ENCODE measurements at regions not wholly inside any gene's neighbourhood (a gene's known extent, or its start where the extent isn't known, plus 50 kb on each side); places are given as distances from the start of the nearest gene placed in this dataset.
"Not testable (repeated sequence)": the region's sequence is repeated elsewhere in the genome, so short reads cannot be mapped to it uniquely, and the experiment has no call there.

DNA sequence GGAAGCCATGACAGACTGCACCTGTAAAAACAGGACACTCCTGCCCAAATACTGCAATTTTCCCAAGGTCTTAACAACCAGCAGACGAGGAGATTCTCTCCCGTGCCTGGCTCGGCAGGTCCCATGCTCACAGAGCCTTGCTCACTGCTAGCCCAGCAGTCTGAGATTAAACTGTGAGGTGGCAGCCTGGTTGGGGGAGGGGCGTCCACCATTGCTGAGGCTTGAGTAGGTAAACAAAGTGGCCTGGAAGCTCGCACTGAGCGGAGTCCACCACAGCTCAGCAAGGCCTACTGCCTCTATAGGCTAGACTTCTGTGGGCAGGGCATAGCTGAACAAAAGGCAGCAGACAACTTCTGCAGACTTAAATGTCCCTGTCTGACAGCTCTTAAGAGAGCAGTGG is 80.3 kb downstream of the ANXA5 start:
- H2AFZ ChIP-seq (ENCODE audit: low read depth, low read length, severe bottlenecking); H3K27me3 ChIP-seq (ENCODE audit: low read length); H3K79me2 ChIP-seq (ENCODE audit: insufficient read depth, low read length); H3K9me2 ChIP-seq (replicated peaks; ENCODE audit: insufficient read depth, low read length); H3K36me3 ChIP-seq (ENCODE audit: low read length); H3K27ac ChIP-seq (ENCODE audit: low read depth, low read length); H4K20me1 ChIP-seq (ENCODE audit: low read depth, low read length); H3K9ac ChIP-seq (ENCODE audit: low read length); H3K4me3 ChIP-seq (ENCODE audit: insufficient read depth, low read length, poor library complexity, severe bottlenecking); H3F3A ChIP-seq (ENCODE audit: insufficient read depth); H3K4me2 ChIP-seq (ENCODE audit: low read depth, low read length, poor library complexity, severe bottlenecking); H3K9me3 ChIP-seq (ENCODE audit: insufficient read depth, low read length): not testable (repeated sequence)

DNA sequence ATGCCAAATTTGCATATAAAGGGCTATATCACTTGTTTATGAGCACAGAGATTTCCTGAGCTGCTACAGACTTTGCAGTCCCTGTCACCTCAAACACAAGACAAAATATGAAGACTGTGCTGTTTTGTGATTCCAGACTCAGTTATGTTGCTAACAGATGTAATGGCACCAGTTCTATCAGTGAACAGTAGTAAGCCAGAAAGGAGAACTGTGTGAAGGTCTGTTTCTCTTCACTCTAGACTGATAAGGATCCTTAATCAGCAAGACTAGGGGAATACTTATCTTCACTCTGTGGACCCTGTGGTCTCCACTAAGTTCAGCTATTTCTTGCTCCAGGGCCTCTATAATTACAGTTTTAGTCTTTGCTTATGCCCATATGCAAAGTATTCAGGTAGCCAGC is 82.7 kb downstream of the ANXA5 start:
- Histone ChIP-seq H3K79me2 (ENCODE audit: insufficient read depth, low read length) (no peaks in the 10 kb centered on the region), H3K9me3 (ENCODE audit: insufficient read depth, low read length) (no peaks in the 10 kb centered on the region), H2AFZ (ENCODE audit: low read depth, low read length, severe bottlenecking) (no peak overlapping the region), H3K36me3 (ENCODE audit: low read length) (no peaks in the 10 kb centered on the region), H3F3A (ENCODE audit: insufficient read depth) (no peaks in the 10 kb centered on the region), H3K4me3 (ENCODE audit: insufficient read depth, low read length, poor library complexity, severe bottlenecking) (no peak overlapping the region), H3K27ac (ENCODE audit: low read depth, low read length) (no peak overlapping the region), H3K27me3 (ENCODE audit: low read length) (no peaks in the 10 kb centered on the region), H3K4me2 (ENCODE audit: low read depth, low read length, poor library complexity, severe bottlenecking) (no peak overlapping the region), H3K9ac (ENCODE audit: low read length) (no peak overlapping the region), H3K9me2 (replicated peaks; ENCODE audit: insufficient read depth, low read length) (no peaks in the 10 kb centered on the region), H4K20me1 (ENCODE audit: low read depth, low read length) (no peaks in the 10 kb centered on the region)
- TF ChIP-seq, protein P1, sequence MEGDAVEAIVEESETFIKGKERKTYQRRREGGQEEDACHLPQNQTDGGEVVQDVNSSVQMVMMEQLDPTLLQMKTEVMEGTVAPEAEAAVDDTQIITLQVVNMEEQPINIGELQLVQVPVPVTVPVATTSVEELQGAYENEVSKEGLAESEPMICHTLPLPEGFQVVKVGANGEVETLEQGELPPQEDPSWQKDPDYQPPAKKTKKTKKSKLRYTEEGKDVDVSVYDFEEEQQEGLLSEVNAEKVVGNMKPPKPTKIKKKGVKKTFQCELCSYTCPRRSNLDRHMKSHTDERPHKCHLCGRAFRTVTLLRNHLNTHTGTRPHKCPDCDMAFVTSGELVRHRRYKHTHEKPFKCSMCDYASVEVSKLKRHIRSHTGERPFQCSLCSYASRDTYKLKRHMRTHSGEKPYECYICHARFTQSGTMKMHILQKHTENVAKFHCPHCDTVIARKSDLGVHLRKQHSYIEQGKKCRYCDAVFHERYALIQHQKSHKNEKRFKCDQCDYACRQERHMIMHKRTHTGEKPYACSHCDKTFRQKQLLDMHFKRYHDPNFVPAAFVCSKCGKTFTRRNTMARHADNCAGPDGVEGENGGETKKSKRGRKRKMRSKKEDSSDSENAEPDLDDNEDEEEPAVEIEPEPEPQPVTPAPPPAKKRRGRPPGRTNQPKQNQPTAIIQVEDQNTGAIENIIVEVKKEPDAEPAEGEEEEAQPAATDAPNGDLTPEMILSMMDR (IDR thresholded peaks at IDR 0.05; ENCODE audit: insufficient read depth, low read length, poor library complexity, severe bottlenecking): no peak
- TF ChIP-seq EZH2phosphoT487 (conservative IDR thresholded peaks at IDR 0.05; ENCODE audit: low read length): no peak

DNA sequence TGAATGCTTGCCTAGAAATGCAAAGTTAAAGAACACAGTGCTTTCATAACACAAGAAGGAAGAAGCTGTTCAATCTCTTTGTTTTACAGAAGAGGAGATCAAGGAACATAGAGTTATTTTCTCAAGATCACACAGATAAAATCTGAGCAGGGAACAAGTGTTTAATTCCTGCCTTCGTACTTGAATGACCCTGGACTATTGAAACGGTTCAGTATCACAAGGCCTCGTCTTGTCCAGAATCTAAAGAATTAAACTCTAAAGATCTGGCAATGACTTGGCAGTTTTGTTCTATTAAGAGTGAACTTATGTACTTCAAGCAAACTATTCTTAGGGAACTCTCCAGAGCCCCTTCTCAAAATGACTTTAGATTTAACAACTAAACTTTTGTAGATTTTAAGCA is 97.7 kb downstream of the ANXA5 start:
- TF ChIP-seq EZH2phosphoT487 (conservative IDR thresholded peaks at IDR 0.05; ENCODE audit: low read length): no peak
- TF ChIP-seq, protein P1 (IDR thresholded peaks at IDR 0.05; ENCODE audit: insufficient read depth, low read length, poor library complexity, severe bottlenecking): no peak
- Histone ChIP-seq H3K4me3 (ENCODE audit: insufficient read depth, low read length, poor library complexity, severe bottlenecking) (no peak overlapping the region), H3K9me3 (ENCODE audit: insufficient read depth, low read length) (no peaks in the 10 kb centered on the region), H3K9ac (ENCODE audit: low read length) (no peak overlapping the region), H4K20me1 (ENCODE audit: low read depth, low read length) (no peaks in the 10 kb centered on the region), H3K27ac (ENCODE audit: low read depth, low read length) (no peak overlapping the region), H2AFZ (ENCODE audit: low read depth, low read length, severe bottlenecking) (no peak overlapping the region), H3K79me2 (ENCODE audit: insufficient read depth, low read length) (no peaks in the 10 kb centered on the region), H3K36me3 (ENCODE audit: low read length) (no peaks in the 10 kb centered on the region), H3K4me2 (ENCODE audit: low read depth, low read length, poor library complexity, severe bottlenecking) (no peak overlapping the region), H3K9me2 (replicated peaks; ENCODE audit: insufficient read depth, low read length) (no peaks in the 10 kb centered on the region), H3F3A (ENCODE audit: insufficient read depth) (no peaks in the 10 kb centered on the region), H3K27me3 (ENCODE audit: low read length) (no peaks in the 10 kb centered on the region)

DNA sequence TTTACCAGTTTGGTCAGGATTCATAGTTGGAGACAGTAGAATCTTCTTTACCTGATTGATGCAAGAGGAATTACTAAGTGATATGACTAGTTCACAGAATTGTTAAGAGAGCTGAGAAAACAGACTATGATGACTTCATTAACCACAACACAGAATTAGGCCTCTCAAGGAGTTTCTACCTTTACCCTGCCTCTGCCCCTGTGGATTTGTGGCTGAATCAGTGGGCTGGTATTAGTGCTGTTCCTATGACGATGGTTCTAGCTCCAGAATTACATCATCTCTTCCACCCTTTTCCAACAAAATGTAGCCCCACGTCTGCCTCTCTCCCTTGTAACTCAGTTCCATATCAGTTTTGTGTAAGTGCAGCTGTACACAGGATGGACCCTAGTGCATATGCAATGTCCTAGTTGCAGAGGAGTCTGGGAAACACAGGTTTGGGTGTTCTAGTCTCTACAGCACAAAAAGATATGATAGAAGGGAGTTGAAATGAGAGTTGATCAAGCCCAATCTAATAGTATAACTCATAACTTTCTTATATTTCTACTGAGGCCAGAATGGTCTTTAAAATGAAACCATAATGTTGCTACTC is 99.3 kb downstream of the ANXA5 start:
- no peaks in the 10 kb centered on the region for H3K27me3 ChIP-seq (ENCODE audit: low read length)
- H3K4me2 ChIP-seq (ENCODE audit: low read depth, low read length, poor library complexity, severe bottlenecking): no peak overlapping the region
- no peaks in the 10 kb centered on the region for H3K79me2 ChIP-seq (ENCODE audit: insufficient read depth, low read length)
- no peaks in the 10 kb centered on the region for H3F3A ChIP-seq (ENCODE audit: insufficient read depth)
- no peaks in the 10 kb centered on the region for H4K20me1 ChIP-seq (ENCODE audit: low read depth, low read length)
- no peaks in the 10 kb centered on the region for H3K9me3 ChIP-seq (ENCODE audit: insufficient read depth, low read length)
- H2AFZ ChIP-seq (ENCODE audit: low read depth, low read length, severe bottlenecking): no peak overlapping the region
- no peak overlapping the region for H3K4me3 ChIP-seq (ENCODE audit: insufficient read depth, low read length, poor library complexity, severe bottlenecking)
- no peaks in the 10 kb centered on the region for H3K36me3 ChIP-seq (ENCODE audit: low read length)
- TF ChIP-seq, protein P1 (IDR thresholded peaks at IDR 0.05; ENCODE audit: insufficient read depth, low read length, poor library complexity, severe bottlenecking): no peak
- no peak for TF ChIP-seq EZH2phosphoT487 (conservative IDR thresholded peaks at IDR 0.05; ENCODE audit: low read length)
- H3K9me2 ChIP-seq (replicated peaks; ENCODE audit: insufficient read depth, low read length): no peaks in the 10 kb centered on the region
- no peak overlapping the region for H3K9ac ChIP-seq (ENCODE audit: low read length)
- H3K27ac ChIP-seq (ENCODE audit: low read depth, low read length): no peak overlapping the region

All from SU-DHL-6 (cell line).